HG03280 (cell line): ENCODE measurements at regions not wholly inside any gene's neighbourhood (a gene's known extent, or its start where the extent isn't known, plus 50 kb on each side); places are given as distances from the start of the nearest gene placed in this dataset.

Experiments
- ATAC-seq: cut with Tn5 transposase; IDR thresholded peaks from one replicate; pipeline ENCODE4 v1.9.1; 2021; ENCODE audit warnings: mild to moderate bottlenecking, moderate library complexity; ENCODE audit not compliant: unreplicated experiment

GRCh38 chr6:91173186-91173585, 586.3 kb upstream of the MAP3K7 start:
- ATAC-seq = no peak

GRCh38 chr6:91171754-91172462, 585.0 kb upstream of the MAP3K7 start:
- ATAC-seq = no peak

- ATAC-seq = no peak
These were observed 581.0 kb upstream of the MAP3K7 start for GRCh38 chr6:91167846-91168245.

GRCh38 chr6:91166271-91167046, 579.6 kb upstream of the MAP3K7 start:
- no peak for ATAC-seq

GRCh38 chr6:91164105-91164504, 577.2 kb upstream of the MAP3K7 start:
- ATAC-seq = no peak

- no peak for ATAC-seq
These were observed 574.4 kb upstream of the MAP3K7 start for GRCh38 chr6:91161246-91161645.

- ATAC-seq = no peak
These were observed 568.4 kb upstream of the MAP3K7 start for GRCh38 chr6:91155129-91155785.

- no peak for ATAC-seq
These were observed 566.0 kb upstream of the MAP3K7 start for GRCh38 chr6:91152824-91153223.

GRCh38 chr6:91149956-91150705, 563.3 kb upstream of the MAP3K7 start:
- ATAC-seq = no peak

GRCh38 chr6:91149246-91149955, 562.5 kb upstream of the MAP3K7 start:
- no peak for ATAC-seq

GRCh38 chr6:91144126-91144525, 557.3 kb upstream of the MAP3K7 start:
- no peak for ATAC-seq

- ATAC-seq = no peak
These were observed 555.3 kb upstream of the MAP3K7 start for GRCh38 chr6:91142154-91142553.

- ATAC-seq = no peak
These were observed 554.5 kb upstream of the MAP3K7 start for GRCh38 chr6:91141346-91141745.

- no peak for ATAC-seq
These were observed 553.6 kb upstream of the MAP3K7 start for GRCh38 chr6:91140449-91140848.

- ATAC-seq = no peak
These were observed 550.4 kb upstream of the MAP3K7 start for GRCh38 chr6:91137286-91137685.

GRCh38 chr6:91135406-91136103, 548.7 kb upstream of the MAP3K7 start:
- no peak for ATAC-seq

GRCh38 chr6:91132461-91132860, 545.6 kb upstream of the MAP3K7 start:
- ATAC-seq = no peak

- no peak for ATAC-seq
These were observed 543.3 kb upstream of the MAP3K7 start for GRCh38 chr6:91130126-91130525.

GRCh38 chr6:91127752-91128151, 540.9 kb upstream of the MAP3K7 start:
- ATAC-seq = no peak

GRCh38 chr6:91126876-91127275, 540.0 kb upstream of the MAP3K7 start:
- ATAC-seq = no peak
